ENCODE measurements at regions not wholly inside any gene's neighbourhood (a gene's known extent, or its start where the extent isn't known, plus 50 kb on each side); places are given as distances from the start of the nearest gene placed in this dataset.
"Not testable (repeated sequence)": the region's sequence is repeated elsewhere in the genome, so short reads cannot be mapped to it uniquely, and the experiment has no call there.

DNA sequence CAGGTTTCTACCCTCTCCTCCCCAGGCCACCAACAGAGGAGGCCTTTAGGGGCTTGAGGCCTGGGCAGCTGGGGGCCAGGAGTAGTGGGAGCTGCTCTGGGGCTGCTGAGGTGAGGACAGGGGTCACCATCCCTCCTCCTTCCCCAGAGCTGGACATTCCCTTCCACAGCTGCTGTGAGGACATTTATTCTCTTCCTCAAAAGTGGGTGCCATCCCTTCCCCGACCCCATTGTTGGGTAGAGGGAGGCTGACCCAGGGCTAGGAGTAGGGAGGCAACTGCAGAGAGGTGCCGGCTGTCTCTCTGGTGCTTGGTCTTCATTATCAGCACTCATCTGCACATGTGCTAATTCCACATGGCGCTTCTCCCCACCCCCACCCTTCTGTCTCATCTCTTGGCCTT is 113.9 kb upstream of the FBXL7 start:
- no peak for DNase-seq (ENCODE audit: low read depth)
- in situ Hi-C loops (cut with HindIII; ENCODE audit: low pct_unique_long_range_greater_than_20kb, low sequenced_read_pairs) = no loop called here

DNA sequence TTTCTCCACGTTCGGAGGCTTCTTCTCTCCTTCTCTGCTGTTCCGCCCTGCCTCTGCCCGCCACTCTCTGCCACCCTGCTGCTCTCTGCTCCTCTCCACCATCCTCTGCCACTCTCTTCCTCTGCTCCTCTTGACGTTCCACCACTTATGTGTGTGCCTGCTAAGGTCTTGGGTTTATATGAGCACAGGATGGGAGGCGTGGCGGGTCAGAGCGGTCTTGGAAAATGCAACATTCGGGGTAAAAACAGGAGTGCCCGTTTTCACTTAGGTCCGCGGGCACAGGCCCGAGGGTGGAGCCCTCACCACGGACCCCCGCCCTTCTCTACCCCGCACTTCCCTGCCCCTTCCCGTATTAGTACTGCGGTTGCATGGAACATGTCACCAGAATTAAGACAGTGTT is 114.4 kb upstream of the FBXL7 start:
- in situ Hi-C loops (cut with HindIII; ENCODE audit: low pct_unique_long_range_greater_than_20kb, low sequenced_read_pairs) = no loop called here
- DNase-seq (ENCODE audit: low read depth) = no peak

DNA sequence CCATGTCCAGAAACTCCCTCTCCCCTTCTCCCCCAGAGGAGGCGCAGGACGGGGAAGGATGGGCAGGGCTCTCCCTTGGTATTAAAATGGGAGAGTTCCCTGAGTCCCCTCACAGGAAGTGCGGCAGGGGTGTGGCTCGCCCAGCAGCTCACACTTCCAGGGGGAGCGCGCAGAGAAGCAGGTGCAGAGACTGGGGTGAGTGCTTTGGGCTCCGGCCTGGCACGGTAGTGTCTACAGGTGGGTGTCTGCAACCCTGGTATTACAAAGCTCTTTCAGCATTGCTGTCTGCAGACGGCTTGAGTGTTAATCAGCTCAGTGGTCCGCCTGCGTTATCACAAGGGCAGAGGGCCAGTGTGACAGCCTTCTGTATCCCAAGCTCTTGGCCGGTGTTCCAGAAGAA is 114.9 kb upstream of the FBXL7 start:
- in situ Hi-C loops (cut with HindIII; ENCODE audit: low pct_unique_long_range_greater_than_20kb, low sequenced_read_pairs) = no loop called here
- DNase-seq (ENCODE audit: low read depth) = no peak

DNA sequence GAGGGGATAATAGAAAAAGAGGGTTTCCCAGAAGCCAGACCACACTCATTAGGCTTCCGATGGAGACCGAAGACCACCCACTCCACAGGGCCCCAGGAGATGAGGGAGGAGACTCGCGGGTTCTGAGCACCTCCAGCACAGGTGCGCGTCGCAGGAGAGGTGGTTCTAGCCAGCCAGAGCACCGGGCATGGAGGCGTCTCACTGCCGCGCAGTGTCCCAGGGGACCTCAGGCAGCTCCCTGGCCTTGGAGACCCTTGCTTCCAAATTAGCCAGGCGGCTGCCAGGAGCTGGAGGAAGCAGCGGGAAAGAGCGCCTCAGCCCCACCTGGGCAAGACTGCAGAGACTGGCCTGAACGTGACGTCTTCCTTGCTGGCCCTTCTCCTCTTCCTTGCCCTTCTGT is 115.4 kb upstream of the FBXL7 start:
- in situ Hi-C loops (cut with HindIII; ENCODE audit: low pct_unique_long_range_greater_than_20kb, low sequenced_read_pairs) = no loop called here
- DNase-seq (ENCODE audit: low read depth) = no peak

DNA sequence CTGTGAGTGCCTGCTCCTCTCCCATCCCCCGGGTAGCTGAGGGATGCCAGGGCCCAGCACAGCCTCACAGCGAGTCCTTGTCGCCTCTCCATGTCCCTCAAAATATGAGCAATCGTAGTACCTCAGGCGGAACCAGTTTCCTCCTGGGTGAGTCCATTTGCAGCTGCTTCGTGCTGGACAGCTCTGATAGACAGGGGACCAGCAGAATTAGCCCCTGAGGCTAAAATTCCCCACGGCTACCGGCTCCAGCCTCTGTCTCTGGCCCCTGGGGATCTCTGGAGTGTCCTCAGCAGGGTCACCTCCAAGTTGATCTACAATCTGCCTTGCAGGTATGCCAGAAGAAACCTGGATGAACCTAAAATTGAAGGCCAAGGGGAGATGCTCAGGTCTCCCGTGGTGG is 115.8 kb upstream of the FBXL7 start:
- no peak for DNase-seq (ENCODE audit: low read depth)
- in situ Hi-C loops (cut with HindIII; ENCODE audit: low pct_unique_long_range_greater_than_20kb, low sequenced_read_pairs) = no loop called here

DNA sequence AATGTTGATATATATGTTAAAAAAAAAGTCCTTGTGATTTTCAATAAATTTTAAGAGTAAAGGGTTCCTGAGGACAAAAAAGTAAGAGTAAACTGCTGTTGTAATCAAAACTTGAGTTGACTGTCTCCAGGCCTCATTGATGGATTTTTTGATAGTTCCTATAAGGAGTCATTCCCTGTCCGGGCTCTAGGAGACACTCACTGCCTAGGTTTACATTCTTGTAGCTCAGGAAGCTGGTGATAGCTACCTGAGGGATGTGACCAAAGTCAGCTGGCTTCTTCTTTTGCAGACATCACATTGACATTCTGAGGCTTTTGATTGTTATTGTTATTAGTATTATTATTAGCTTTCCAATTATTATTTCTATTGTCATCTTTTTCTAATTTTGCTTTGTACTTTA is 116.5 kb upstream of the FBXL7 start:
- no peak for DNase-seq (ENCODE audit: low read depth)
- in situ Hi-C loops (cut with HindIII; ENCODE audit: low pct_unique_long_range_greater_than_20kb, low sequenced_read_pairs) = no loop called here

DNA sequence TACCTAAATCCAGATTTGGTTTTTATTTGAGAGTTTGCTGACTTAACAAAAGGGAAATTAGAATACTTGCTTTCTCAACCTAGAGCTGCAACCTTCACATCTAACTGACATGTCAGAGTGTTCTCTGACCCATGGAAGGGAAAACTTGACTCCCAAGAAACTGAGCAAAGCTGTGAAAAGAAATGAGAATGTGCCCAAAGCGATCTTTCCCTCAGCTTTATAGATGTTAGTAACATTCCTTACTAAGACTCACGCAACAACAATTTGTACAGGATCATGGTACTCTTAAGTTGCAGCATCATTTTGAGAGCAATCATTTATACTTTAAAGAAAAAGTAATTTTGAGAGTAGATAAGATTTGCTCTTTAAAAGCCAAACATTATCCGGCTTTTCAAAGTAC is 117.0 kb upstream of the FBXL7 start:
- in situ Hi-C loops (cut with HindIII; ENCODE audit: low pct_unique_long_range_greater_than_20kb, low sequenced_read_pairs) = no loop called here
- no peak for DNase-seq (ENCODE audit: low read depth)

DNA sequence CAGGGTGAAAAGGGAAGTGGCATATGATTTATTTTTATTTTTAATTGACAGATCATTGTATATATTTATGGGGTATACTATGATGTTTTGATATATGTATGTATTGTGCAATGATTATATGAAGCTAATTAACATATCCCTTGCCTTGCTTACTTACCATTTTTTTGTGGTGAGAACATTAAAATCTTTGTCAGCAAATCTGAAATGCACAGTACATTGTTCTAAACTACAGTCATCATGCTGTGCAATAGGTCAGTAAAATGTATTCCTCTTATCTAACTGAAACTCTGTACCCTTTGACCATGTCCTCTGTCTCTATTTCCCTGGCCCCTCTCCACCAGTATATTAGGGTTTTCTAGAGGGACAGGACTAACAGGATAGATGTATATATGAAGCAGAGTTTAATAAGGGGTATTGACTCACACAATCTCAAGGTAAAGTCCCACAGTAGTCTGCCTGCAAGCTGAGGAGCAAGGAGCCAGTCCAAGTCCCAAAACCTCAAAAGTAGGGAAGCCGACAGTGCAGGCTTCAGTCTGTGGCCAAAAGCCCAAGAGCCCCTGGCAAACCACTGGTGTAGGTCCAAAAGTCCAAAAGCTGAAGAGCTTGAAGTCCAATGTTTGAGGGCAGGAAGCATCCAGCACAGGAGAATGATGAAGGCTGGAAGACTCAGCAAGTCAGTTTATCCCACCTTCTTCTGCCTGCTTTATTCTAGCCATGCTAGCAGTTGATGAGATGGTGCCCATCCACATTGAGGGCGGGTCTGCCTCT is 122.2 kb upstream of the FBXL7 start:
- DNase-seq (ENCODE audit: low read depth) = no peak
- in situ Hi-C loops (cut with HindIII; ENCODE audit: low pct_unique_long_range_greater_than_20kb, low sequenced_read_pairs) = no loop called here

DNA sequence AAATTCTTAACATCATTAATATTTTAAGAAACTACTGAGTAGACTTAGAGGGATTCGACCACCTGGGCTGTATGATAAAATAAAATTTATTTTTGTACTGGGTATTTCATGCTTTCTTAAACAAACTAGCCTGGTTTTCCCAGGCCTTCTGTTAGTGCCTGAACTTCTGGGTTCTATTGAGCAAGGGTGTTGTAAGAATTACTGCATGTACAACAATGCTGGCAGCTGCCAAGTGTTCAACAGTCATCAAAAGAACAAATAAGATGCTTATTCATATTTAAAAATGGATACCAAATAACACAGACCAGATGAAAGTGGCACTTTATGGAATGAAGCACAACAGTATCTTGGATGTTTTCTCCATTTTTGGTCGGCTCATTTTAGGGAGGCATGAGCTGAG is 123.2 kb upstream of the FBXL7 start:
- in situ Hi-C loops (cut with HindIII; ENCODE audit: low pct_unique_long_range_greater_than_20kb, low sequenced_read_pairs) = no loop called here
- no peak for DNase-seq (ENCODE audit: low read depth)

DNA sequence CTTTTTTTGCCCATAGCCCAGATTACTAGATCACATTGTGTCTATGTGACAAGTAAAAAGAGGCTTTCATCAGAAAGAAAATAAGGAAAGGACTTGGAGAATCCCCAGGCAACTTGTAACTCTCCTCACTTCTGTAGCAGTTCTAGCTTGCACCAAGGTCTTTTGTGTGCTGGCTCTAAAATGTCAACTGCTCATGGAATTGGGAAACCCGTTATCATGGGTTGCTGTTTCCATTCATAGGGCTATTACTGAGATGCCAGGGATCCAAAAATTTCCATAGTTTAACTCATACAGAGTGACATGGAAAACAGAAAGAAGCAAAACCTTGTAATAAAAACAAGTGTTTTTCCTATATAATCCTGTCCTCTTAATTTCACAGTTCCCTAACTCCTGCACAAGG is 123.9 kb upstream of the FBXL7 start:
- no peak for DNase-seq (ENCODE audit: low read depth)
- in situ Hi-C loops (cut with HindIII; ENCODE audit: low pct_unique_long_range_greater_than_20kb, low sequenced_read_pairs) = no loop called here

DNA sequence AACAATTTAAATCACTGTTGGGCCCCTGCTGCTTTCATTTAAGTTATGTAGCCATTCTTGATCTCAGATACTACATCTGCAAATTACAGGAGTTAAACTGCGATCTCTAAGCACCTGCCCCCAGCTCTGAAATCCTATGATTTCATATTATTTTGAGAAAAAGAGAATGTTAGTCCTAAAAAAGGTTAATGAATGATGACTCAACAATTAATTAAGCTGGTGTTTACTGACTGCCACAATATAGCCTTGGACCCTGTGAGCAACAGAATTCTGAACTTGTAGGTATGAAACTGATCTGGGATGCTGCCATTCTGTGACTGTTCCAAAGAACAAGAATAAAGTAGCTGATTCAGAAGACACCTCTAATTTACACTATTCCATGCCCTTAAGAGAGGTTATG is 124.4 kb upstream of the FBXL7 start:
- in situ Hi-C loops (cut with HindIII; ENCODE audit: low pct_unique_long_range_greater_than_20kb, low sequenced_read_pairs) = no loop called here
- no peak for DNase-seq (ENCODE audit: low read depth)

DNA sequence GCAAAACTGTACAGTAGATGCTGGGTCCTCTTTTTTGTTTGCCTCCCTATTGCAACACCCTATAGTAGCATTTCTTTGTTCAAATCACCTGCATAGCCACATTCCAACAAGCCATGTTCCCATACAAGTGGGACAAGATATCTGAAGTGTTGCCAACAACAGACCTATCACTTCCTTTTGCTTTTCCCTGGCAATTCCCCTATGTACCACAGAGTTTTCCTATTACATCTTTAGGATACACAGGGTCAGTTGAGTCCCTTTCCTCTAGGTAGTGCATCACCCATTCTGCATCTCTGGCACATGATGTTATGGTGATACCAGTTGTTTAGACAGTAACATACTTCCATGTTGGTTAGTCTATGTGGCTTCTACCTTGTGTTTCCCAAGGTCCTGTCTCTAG is 125.1 kb upstream of the FBXL7 start:
- no peak for DNase-seq (ENCODE audit: low read depth)
- in situ Hi-C loops (cut with HindIII; ENCODE audit: low pct_unique_long_range_greater_than_20kb, low sequenced_read_pairs) = no loop called here

DNA sequence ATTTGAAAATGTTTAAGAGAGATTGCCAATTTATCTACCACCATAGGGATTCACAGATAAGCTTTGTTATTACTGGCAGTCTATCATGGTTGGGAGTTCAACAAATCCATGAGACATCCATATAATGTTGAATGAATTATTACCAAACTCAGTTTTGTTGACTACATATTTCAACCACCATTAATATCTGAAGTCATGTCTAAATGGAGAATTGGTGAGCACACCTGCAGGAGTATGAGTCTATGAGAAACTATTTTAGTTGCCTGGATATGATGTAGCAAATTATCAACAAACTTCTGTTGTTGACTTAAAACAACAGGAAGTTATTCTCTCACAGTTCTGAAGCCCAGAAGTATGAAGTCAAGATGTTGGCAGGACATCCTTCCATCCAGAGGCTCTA is 126.8 kb upstream of the FBXL7 start:
- in situ Hi-C loops (cut with HindIII; ENCODE audit: low pct_unique_long_range_greater_than_20kb, low sequenced_read_pairs) = no loop called here
- no peak for DNase-seq (ENCODE audit: low read depth)

DNA sequence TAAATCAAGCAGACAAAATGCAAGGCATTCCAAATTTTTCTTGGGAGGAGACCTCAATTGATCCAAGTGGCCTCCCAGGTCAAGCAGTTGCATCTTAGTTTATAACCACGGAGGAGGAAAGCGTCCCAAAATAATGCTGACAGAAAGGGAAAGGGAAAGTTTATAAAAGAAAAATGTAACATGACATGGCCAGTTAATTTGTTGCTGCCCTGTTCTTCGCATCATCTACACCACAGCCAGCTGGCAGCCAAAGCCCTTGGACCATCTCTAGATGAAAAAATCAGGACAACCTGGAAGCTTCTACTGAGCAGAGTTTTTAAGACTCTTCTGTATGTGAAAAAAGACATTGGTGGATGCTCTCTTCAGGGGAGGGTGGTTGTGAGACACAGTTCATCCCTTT is 128.8 kb upstream of the FBXL7 start:
- in situ Hi-C loops (cut with HindIII; ENCODE audit: low pct_unique_long_range_greater_than_20kb, low sequenced_read_pairs) = no loop called here
- DNase-seq (ENCODE audit: low read depth) = no peak

DNA sequence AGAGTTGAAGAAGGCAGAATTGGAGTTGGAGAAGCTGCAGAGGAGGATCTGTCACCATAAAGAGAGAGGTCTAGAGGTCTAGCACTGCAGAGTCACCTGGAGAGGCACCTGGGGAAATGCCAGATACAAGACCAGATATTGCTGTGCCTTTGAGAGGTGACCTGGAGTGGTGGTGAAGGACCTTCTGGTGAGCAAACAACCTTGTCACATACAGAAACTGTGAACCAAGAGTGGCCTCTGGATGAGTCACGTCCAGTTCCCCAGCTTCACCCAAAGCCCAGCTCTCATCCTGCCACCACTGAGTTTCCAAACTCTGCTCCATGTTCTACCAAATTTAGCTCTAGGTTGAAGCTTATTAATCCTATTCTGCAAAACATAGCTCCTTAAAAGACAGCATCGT is 131.1 kb upstream of the FBXL7 start:
- DNase-seq (ENCODE audit: low read depth) = no peak
- in situ Hi-C loops (cut with HindIII; ENCODE audit: low pct_unique_long_range_greater_than_20kb, low sequenced_read_pairs) = no loop called here

DNA sequence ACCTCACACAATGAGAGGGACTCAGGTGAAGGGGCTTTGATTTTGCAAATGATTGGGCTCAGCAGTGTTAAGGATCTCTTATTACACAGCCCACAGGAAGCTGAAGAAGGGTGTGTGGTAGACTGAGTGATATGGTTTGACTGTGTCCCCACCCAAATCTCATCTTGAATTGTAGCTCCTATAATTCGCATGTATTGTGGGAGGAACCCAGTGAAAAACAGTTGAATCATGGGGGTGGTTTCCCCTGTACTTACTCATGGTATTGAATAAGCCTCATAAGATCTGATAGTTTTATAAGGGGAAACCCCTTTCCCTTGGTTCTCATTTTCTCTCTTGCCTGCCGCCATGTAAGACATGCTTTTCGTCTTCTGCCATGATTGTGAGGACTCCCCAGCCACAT is 132.5 kb upstream of the FBXL7 start:
- DNase-seq (ENCODE audit: low read depth) = no peak
- in situ Hi-C loops (cut with HindIII; ENCODE audit: low pct_unique_long_range_greater_than_20kb, low sequenced_read_pairs) = no loop called here

DNA sequence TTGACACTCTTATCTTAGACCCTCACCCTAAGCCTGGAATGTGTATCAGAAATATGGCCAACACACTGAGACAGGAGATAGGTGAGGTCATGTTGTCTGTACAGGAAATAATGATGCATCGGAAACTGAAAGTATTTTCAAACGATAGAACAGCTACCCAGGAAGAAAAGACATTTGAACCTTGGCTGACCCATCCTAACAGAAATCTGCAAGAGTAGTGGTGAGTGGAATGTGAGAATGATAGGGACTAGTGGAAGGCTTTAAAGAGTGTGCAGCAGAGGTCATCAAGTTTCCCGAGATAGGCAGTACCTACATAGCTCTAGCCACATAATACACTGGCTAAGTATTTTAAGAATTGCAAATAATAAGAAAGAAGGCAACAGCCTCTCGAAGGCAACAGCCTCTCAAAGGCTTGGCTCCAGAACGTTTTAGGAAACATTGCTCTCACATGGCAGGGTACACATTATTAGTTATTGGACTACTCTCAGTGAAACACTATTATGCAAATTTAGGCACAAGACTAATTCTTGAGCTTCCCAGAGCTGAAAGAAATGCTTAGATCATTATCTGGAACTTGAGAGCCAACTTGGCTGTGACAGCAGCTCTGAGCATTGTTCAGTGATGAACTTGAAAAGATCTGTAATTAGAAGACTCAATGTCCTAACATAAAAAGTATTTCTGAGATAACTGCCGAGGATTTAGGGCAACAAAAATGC is 133.1 kb upstream of the FBXL7 start:
- DNase-seq (ENCODE audit: low read depth) = no peak

DNA sequence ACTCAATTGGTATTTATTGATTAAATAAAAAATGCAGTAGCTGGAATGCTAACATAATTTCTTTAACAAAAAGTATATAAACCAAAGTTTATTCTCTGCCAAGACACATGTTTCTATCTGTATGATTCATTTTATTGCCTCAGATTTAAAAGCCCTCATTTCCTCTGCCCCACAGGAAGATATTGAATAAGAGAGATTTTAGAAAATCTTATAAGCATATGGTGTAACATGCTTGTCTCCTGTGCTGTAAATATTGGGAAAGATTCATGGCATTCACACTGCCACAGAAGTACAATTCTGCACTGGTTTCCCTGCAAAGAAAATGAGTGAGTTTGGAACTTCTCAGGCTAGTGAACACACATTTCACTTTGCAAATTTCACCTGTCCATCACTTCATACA is 134.9 kb upstream of the FBXL7 start:
- in situ Hi-C loops (cut with HindIII; ENCODE audit: low pct_unique_long_range_greater_than_20kb, low sequenced_read_pairs) = no loop called here

More for the DNA sequence above, 133.1 kb upstream of the FBXL7 start:
- in situ Hi-C loops (cut with HindIII; ENCODE audit: low pct_unique_long_range_greater_than_20kb, low sequenced_read_pairs) = no loop called here

DNA sequence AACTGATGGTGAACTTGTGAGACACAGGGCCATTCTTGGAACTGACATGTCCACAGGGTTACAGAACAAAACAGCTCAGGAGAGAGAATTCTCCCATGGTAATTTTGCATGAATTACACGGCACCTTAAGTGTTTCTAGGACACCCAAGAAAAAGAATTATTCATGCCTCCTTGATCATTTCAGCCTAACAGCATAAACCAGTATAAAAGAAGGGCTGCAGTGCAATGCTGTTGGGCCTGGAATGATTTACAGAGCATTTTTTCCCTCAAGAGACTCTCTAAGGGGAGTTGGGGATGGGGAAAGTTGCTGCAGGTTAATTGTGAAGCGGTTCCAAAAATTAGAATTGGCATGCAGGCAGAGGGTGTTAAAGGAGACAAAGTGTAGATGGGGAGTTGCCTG is 136.4 kb upstream of the FBXL7 start:
- in situ Hi-C loops (cut with HindIII; ENCODE audit: low pct_unique_long_range_greater_than_20kb, low sequenced_read_pairs) = no loop called here
- no peak for DNase-seq (ENCODE audit: low read depth)

More for the DNA sequence above, 134.9 kb upstream of the FBXL7 start:
- no peak for DNase-seq (ENCODE audit: low read depth)

DNA sequence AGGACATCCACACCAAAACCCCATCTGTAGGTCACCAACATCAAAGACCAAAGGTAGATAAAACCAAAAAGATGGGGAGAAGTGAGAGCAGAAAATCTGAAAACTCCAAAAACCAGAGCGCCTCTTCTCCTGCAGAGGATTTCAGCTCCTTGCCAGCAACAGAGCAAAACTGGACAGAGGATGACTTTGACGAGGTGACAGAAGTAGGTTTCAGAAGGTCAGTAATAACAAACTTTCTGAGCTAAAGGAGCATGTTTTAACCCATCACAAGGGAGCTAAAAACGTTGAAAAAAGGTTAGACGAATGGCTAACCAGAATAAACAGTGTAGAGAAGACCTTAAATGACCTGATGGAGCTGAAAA is 142.9 kb upstream of the FBXL7 start:
- DNase-seq (ENCODE audit: low read depth); in situ Hi-C loops (cut with HindIII; ENCODE audit: low pct_unique_long_range_greater_than_20kb, low sequenced_read_pairs): not testable (repeated sequence)

Data from Caki2 (cell line).